ENCODE measurements at regions not wholly inside any gene's neighbourhood (a gene's known extent, or its start where the extent isn't known, plus 50 kb on each side); places are given as distances from the start of the nearest gene placed in this dataset.

- TF ChIP-seq, protein P1, sequence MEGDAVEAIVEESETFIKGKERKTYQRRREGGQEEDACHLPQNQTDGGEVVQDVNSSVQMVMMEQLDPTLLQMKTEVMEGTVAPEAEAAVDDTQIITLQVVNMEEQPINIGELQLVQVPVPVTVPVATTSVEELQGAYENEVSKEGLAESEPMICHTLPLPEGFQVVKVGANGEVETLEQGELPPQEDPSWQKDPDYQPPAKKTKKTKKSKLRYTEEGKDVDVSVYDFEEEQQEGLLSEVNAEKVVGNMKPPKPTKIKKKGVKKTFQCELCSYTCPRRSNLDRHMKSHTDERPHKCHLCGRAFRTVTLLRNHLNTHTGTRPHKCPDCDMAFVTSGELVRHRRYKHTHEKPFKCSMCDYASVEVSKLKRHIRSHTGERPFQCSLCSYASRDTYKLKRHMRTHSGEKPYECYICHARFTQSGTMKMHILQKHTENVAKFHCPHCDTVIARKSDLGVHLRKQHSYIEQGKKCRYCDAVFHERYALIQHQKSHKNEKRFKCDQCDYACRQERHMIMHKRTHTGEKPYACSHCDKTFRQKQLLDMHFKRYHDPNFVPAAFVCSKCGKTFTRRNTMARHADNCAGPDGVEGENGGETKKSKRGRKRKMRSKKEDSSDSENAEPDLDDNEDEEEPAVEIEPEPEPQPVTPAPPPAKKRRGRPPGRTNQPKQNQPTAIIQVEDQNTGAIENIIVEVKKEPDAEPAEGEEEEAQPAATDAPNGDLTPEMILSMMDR (IDR thresholded peaks at IDR 0.05), result no peak
- TF ChIP-seq RCOR1 (IDR thresholded peaks at IDR 0.05; ENCODE audit: low read depth, low read length), result no peak
- TF ChIP-seq POLR2A (IDR thresholded peaks at IDR 0.05; ENCODE audit: low read length), result no peak
- no peak for TF ChIP-seq HMGXB4 (CRISPR knock-in tag; IDR thresholded peaks at IDR 0.05; ENCODE audit: borderline replicate concordance)
- no peak for TF ChIP-seq NFE2L2 (conservative IDR thresholded peaks at IDR 0.05; ENCODE audit: low read length)
- TF ChIP-seq RARB (CRISPR knock-in tag; IDR thresholded peaks at IDR 0.05), result no peak
- TF ChIP-seq, protein P2, sequence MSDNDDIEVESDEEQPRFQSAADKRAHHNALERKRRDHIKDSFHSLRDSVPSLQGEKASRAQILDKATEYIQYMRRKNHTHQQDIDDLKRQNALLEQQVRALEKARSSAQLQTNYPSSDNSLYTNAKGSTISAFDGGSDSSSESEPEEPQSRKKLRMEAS (IDR thresholded peaks at IDR 0.05), result no peak
- TF ChIP-seq EP300 (IDR thresholded peaks at IDR 0.05), result no peak
- TF ChIP-seq SMC3 (IDR thresholded peaks at IDR 0.05), result no peak
- no peak for TF ChIP-seq NR3C1 (IDR thresholded peaks at IDR 0.05)
- no peak for TF ChIP-seq MYC (IDR thresholded peaks at IDR 0.05; ENCODE audit: borderline replicate concordance, low read length)
- no peak for TF ChIP-seq ZC3H11A (IDR thresholded peaks at IDR 0.05)
Measured at GRCh38 chr16:88195269-88195705, 187.5 kb upstream of the ZNF469 start.
